GM12891 (cell line): ENCODE measurements at regions not wholly inside any gene's neighbourhood (a gene's known extent, or its start where the extent isn't known, plus 50 kb on each side); places are given as distances from the start of the nearest gene placed in this dataset.

ENCODE experiments used
- PAX5 ChIP-seq: IDR thresholded peaks from 2 replicates; pipeline ENCODE4 v1.6.1; 2011; ENCODE audit warnings: low read length, moderate library complexity, mild to moderate bottlenecking; ENCODE audit not compliant: insufficient read depth, severe bottlenecking
- POLR2A ChIP-seq: IDR thresholded peaks from 2 replicates; pipeline ENCODE4 v1.6.1; 2011; ENCODE audit warnings: low read depth, low read length, control low read depth
- POLR2AphosphoS5 ChIP-seq: IDR thresholded peaks from 2 replicates; pipeline ENCODE4 v1.6.1; 2011; ENCODE audit warnings: low read depth, low read length, control low read depth
- POU2F2 ChIP-seq: IDR thresholded peaks from 2 replicates; pipeline ENCODE4 v1.6.1; 2011; ENCODE audit warnings: low read depth, mild to moderate bottlenecking, control low read depth, low read length, moderate library complexity
- SPI1 ChIP-seq: IDR thresholded peaks from 2 replicates; pipeline ENCODE4 v1.6.1; 2011; ENCODE audit warnings: low read depth, low read length, control low read depth
- TAF1 ChIP-seq: IDR thresholded peaks from 2 replicates; pipeline ENCODE4 v1.6.1; 2011; ENCODE audit warnings: low read depth, low read length, control low read depth

DNA sequence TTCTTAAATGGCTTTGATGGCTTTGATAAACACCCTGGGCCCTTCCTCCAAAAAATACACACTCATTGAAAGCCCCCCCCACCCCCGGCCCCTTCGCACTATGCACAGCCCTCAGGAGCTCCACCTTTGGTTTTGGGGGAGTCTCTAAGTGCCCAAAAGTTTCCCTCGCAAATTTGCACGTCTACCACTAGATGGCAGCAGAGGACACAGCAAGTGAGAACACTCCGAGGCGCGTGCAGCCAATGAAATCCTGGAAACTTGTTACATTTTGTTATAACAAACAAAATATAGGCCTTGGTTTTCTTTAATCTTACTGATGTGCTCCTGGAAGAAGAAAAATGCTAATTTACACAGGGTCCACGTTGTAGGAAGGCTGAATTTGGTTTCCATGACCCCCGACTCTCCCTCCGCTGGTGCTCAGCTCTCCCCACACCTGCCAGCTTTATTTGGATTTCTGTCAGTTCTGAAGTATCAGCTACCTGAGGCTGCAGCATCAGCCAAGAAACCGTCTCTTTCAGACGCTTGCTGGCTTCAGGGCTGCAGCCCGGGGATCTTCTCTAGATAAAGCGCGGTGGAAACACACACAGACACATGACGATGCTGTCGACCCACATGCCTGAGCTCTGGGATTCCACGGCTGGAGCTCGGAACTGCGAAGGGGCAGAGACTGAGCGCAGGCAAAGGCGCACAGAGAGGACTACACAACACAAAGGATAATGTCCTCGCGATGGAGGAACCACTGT is 148.3 kb upstream of the RPS6KA2 start:
- no peak for TF ChIP-seq POLR2AphosphoS5
- TF ChIP-seq POLR2A: no peak
- no peak for TF ChIP-seq TAF1
- TF ChIP-seq PAX5: no peak
- no peak for TF ChIP-seq SPI1
- TF ChIP-seq POU2F2: no peak
